GM18867 (cell line): ENCODE measurements at regions not wholly inside any gene's neighbourhood (a gene's known extent, or its start where the extent isn't known, plus 50 kb on each side); places are given as distances from the start of the nearest gene placed in this dataset.
"Not testable (repeated sequence)": the region's sequence is repeated elsewhere in the genome, so short reads cannot be mapped to it uniquely, and the experiment has no call there.

Experiments used
- ATAC-seq: cut with Tn5 transposase; IDR thresholded peaks from one replicate; pipeline ENCODE4 v1.9.1; 2021; ENCODE audit warnings: mild to moderate bottlenecking, moderate library complexity; ENCODE audit not compliant: unreplicated experiment

GRCh38 chr5:124206540-124206939 lies 539.9 kb downstream of the ZNF608 start:
- no peak for ATAC-seq

GRCh38 chr5:124203303-124203702 lies 543.1 kb downstream of the ZNF608 start:
- ATAC-seq, result no peak

GRCh38 chr5:124200381-124200780 lies 546.1 kb downstream of the ZNF608 start:
- no peak for ATAC-seq

GRCh38 chr5:124199893-124200292 lies 546.5 kb downstream of the ZNF608 start:
- ATAC-seq, result no peak

GRCh38 chr5:124195411-124195810 lies 551.0 kb downstream of the ZNF608 start:
- no peak for ATAC-seq

- ATAC-seq, result no peak
Measured at GRCh38 chr5:124194282-124194681, 552.2 kb downstream of the ZNF608 start.

- no peak for ATAC-seq
Measured at GRCh38 chr5:124193371-124193789, 553.1 kb downstream of the ZNF608 start.

GRCh38 chr5:124192716-124193115 lies 553.7 kb downstream of the ZNF608 start:
- ATAC-seq, result no peak

- ATAC-seq, result no peak
Measured at GRCh38 chr5:124185716-124186115, 560.7 kb downstream of the ZNF608 start.

GRCh38 chr5:124182133-124182532 lies 564.3 kb downstream of the ZNF608 start:
- peak; percentile 84 for ATAC-seq

GRCh38 chr5:124180875-124181461 lies 565.5 kb downstream of the ZNF608 start:
- ATAC-seq, result no peak

GRCh38 chr5:124180299-124180874 lies 566.1 kb downstream of the ZNF608 start:
- no peak for ATAC-seq

GRCh38 chr5:124179819-124180218 lies 566.6 kb downstream of the ZNF608 start:
- no peak for ATAC-seq

GRCh38 chr5:124178050-124178449 lies 568.4 kb downstream of the ZNF608 start:
- ATAC-seq, result no peak

GRCh38 chr5:124176692-124177091 lies 569.7 kb downstream of the ZNF608 start:
- no peak for ATAC-seq

- ATAC-seq, result no peak
Measured at GRCh38 chr5:124173386-124173785, 573.1 kb downstream of the ZNF608 start.

- ATAC-seq, result no peak
Measured at GRCh38 chr5:124172389-124173003, 573.9 kb downstream of the ZNF608 start.

- ATAC-seq, result not testable (repeated sequence)
Measured at GRCh38 chr5:124168093-124168492, 578.3 kb downstream of the ZNF608 start.

GRCh38 chr5:124162767-124163532 lies 583.5 kb downstream of the ZNF608 start:
- ATAC-seq, result no peak

- ATAC-seq, result no peak
Measured at GRCh38 chr5:124161266-124161665, 585.2 kb downstream of the ZNF608 start.

- ATAC-seq, result no peak
Measured at GRCh38 chr5:124160265-124160664, 586.2 kb downstream of the ZNF608 start.

GRCh38 chr5:124157320-124157719 lies 589.1 kb downstream of the ZNF608 start:
- peak; percentile 79 for ATAC-seq
